GM23248 (cell line): ENCODE measurements at regions not wholly inside any gene's neighbourhood (a gene's known extent, or its start where the extent isn't known, plus 50 kb on each side); places are given as distances from the start of the nearest gene placed in this dataset.

Experiments
- EZH2 ChIP-seq: fragments of 200-600 bp; sonication (generic); IDR thresholded peaks from 2 replicates; pipeline ENCODE4 v1.6.1; 2018; ENCODE audit warnings: antibody characterized with exemption, mild to moderate bottlenecking; ENCODE audit not compliant: insufficient read depth, poor library complexity, severe bottlenecking
- EZH2phosphoT487 ChIP-seq: fragments of 200-600 bp; sonication (generic); IDR thresholded peaks from 2 replicates; pipeline ENCODE4 v1.6.1; 2018; ENCODE audit warnings: antibody characterized with exemption, moderate library complexity, mild to moderate bottlenecking, low read depth; ENCODE audit not compliant: insufficient read depth

- no peak for TF ChIP-seq EZH2phosphoT487
- TF ChIP-seq EZH2, result no peak
Observed at GRCh38 chr1:29752141-29752540, 515.8 kb downstream of the PTPRU start.
